HFF-Myc (cell line): ENCODE measurements at regions not wholly inside any gene's neighbourhood (a gene's known extent, or its start where the extent isn't known, plus 50 kb on each side); places are given as distances from the start of the nearest gene placed in this dataset.

ENCODE experiments used
- DNase-seq: peaks from one replicate; pipeline ENCODE4 v3.0.0-alpha.2; 2011; ENCODE audit warnings: low read depth; ENCODE audit errors: extremely low read depth
- H3K4me3 ChIP-seq: replicated peaks from 2 replicates; pipeline ENCODE4 v1.5.1; 2011; ENCODE audit warnings: low read depth, mild to moderate bottlenecking, control low read depth, low read length
- CTCF ChIP-seq: IDR thresholded peaks from 2 replicates; pipeline ENCODE4 v1.5.1; 2012; ENCODE audit warnings: mild to moderate bottlenecking, low read depth, low read length, control low read depth; ENCODE audit errors: missing control alignments

- no peak for DNase-seq
- H3K4me3 ChIP-seq = no peak overlapping the region
- no peak for TF ChIP-seq CTCF
Measured at GRCh38 chr14:89684139-89684538, 267.1 kb upstream of the FOXN3 start.

- DNase-seq = no peak
- no peak for TF ChIP-seq CTCF
- no peak overlapping the region for H3K4me3 ChIP-seq
Measured at GRCh38 chr14:89681086-89682018, 264.3 kb upstream of the FOXN3 start.

GRCh38 chr14:89680156-89680555 is 263.1 kb upstream of the FOXN3 start:
- no peak for DNase-seq
- H3K4me3 ChIP-seq = no peak overlapping the region
- no peak for TF ChIP-seq CTCF

- DNase-seq = no peak
- no peak for TF ChIP-seq CTCF
- no peak overlapping the region for H3K4me3 ChIP-seq
Measured at GRCh38 chr14:89678768-89679167, 261.7 kb upstream of the FOXN3 start.

- no peak for DNase-seq
- TF ChIP-seq CTCF = no peak
Measured at GRCh38 chr14:89675590-89675989, 258.6 kb upstream of the FOXN3 start.

GRCh38 chr14:89674936-89675335 is 257.9 kb upstream of the FOXN3 start:
- TF ChIP-seq CTCF = no peak
- DNase-seq = no peak
- no peak overlapping the region for H3K4me3 ChIP-seq

More at GRCh38 chr14:89675590-89675989, 258.6 kb upstream of the FOXN3 start:
- no peak overlapping the region for H3K4me3 ChIP-seq

GRCh38 chr14:89674240-89674639 is 257.2 kb upstream of the FOXN3 start:
- H3K4me3 ChIP-seq = no peak overlapping the region
- DNase-seq = no peak
- no peak for TF ChIP-seq CTCF
